ENCODE measurements at regions not wholly inside any gene's neighbourhood (a gene's known extent, or its start where the extent isn't known, plus 50 kb on each side); places are given as distances from the start of the nearest gene placed in this dataset.

DNA sequence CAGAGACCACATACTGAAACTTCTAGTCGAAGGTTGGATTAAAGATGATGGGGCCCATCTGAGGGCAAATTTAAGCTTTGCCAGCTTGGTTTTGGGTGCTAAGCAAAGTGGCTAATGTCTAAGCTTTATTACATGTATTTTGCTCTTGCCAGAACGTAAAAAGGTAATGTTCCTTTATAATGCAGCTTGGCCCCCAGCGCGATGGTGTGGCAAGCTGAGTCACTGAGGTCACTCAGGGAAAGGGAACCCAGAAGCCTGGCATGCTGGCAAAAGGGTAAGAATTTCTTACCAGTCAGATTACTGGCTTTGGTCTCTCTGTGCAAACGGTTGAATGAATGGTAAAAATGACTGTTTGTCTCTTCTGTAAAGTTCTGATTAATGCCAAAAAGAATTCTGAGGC is 158.3 kb upstream of the KCND2 start:
- TF ChIP-seq, protein P1, sequence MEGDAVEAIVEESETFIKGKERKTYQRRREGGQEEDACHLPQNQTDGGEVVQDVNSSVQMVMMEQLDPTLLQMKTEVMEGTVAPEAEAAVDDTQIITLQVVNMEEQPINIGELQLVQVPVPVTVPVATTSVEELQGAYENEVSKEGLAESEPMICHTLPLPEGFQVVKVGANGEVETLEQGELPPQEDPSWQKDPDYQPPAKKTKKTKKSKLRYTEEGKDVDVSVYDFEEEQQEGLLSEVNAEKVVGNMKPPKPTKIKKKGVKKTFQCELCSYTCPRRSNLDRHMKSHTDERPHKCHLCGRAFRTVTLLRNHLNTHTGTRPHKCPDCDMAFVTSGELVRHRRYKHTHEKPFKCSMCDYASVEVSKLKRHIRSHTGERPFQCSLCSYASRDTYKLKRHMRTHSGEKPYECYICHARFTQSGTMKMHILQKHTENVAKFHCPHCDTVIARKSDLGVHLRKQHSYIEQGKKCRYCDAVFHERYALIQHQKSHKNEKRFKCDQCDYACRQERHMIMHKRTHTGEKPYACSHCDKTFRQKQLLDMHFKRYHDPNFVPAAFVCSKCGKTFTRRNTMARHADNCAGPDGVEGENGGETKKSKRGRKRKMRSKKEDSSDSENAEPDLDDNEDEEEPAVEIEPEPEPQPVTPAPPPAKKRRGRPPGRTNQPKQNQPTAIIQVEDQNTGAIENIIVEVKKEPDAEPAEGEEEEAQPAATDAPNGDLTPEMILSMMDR (optimal IDR thresholded peaks at IDR 0.05 in 1 of 3, IDR thresholded peaks at IDR 0.05 in 1 of 3, conservative IDR thresholded peaks at IDR 0.05 in 1 of 3; ENCODE audit: extremely low read depth in 1 of 3, insufficient read depth in 2 of 3, low read length in 3 of 3) = no peak
- no peak for TF ChIP-seq EZH2 (IDR thresholded peaks at IDR 0.05; ENCODE audit: low read length)

All from keratinocyte (primary cell).